GM10248 (cell line): ENCODE measurements at regions not wholly inside any gene's neighbourhood (a gene's known extent, or its start where the extent isn't known, plus 50 kb on each side); places are given as distances from the start of the nearest gene placed in this dataset.

ENCODE experiments used
- CTCF ChIA-PET: fragments of 300-600 bp; sonication (Branson Sonifier 250); formaldehyde crosslinking; extraction: SDS; loops from one replicate; lab custom pipeline; 2021; ENCODE audit warnings: antibody characterized with exemption; lab: Yijun Ruan, JAX
- POLR2A ChIA-PET: fragments of 350-650 bp; sonication (Branson Sonifier 250); formaldehyde crosslinking; extraction: SDS; loops from one replicate; lab custom pipeline; 2020; ENCODE audit warnings: antibody characterized with exemption; lab: Yijun Ruan, JAX
- DNase-seq: peaks from one replicate; pipeline ENCODE4 v3.0.0; 2012; ENCODE audit errors: extremely low spot score
- TF ChIP-seq, protein P1 (sequence below): IDR thresholded peaks from 2 replicates; pipeline ENCODE4 v1.5.1; 2012; ENCODE audit warnings: mild to moderate bottlenecking, low read depth; ENCODE audit errors: extremely low read depth, missing control alignments, control extremely low read depth

- POLR2A ChIA-PET, result no interaction called here
- CTCF ChIA-PET, result no interaction called here
- TF ChIP-seq, protein P1, sequence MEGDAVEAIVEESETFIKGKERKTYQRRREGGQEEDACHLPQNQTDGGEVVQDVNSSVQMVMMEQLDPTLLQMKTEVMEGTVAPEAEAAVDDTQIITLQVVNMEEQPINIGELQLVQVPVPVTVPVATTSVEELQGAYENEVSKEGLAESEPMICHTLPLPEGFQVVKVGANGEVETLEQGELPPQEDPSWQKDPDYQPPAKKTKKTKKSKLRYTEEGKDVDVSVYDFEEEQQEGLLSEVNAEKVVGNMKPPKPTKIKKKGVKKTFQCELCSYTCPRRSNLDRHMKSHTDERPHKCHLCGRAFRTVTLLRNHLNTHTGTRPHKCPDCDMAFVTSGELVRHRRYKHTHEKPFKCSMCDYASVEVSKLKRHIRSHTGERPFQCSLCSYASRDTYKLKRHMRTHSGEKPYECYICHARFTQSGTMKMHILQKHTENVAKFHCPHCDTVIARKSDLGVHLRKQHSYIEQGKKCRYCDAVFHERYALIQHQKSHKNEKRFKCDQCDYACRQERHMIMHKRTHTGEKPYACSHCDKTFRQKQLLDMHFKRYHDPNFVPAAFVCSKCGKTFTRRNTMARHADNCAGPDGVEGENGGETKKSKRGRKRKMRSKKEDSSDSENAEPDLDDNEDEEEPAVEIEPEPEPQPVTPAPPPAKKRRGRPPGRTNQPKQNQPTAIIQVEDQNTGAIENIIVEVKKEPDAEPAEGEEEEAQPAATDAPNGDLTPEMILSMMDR, result no peak
- DNase-seq, result no peak
These were observed 191.8 kb downstream of the LYPLAL1 start for GRCh38 chr1:219365451-219365850.

- ChIA-PET CTCF (no interaction called here), POLR2A (no interaction called here)
- no peak for DNase-seq
- TF ChIP-seq, protein P1, result no peak
These were observed 189.0 kb downstream of the LYPLAL1 start for GRCh38 chr1:219362702-219363101.

DNA sequence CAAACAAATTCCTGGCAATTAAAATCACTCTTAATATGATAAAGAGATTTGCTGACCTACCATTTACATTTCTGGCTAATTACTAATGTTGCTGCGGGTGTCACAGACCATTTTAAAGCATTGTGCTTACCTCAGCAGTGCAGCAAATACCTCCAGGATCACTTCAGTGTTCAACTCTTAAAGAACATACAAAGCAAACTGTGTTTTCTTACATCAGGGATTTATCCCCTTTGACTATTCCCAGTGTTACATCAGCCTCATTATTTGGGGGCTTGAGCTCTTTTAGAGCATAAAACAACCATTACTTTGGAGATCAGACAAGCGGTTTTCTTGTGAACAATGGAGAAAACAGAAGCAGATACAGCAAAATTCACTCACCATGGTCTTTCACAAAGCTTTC, 185.4 kb downstream of the LYPLAL1 start:
- POLR2A ChIA-PET, result no interaction called here
- TF ChIP-seq, protein P1, result no peak
- no peak for DNase-seq
- CTCF ChIA-PET, result interaction anchor here (1.3 kb wide), 2 partner anchors 11 to 18 kb away, joined by 3 read pairs; no protein-coding TSS in a partner anchor

- TF ChIP-seq, protein P1, result no peak
- ChIA-PET POLR2A (no interaction called here), CTCF (interaction anchor here (1.6 kb wide), 1 partner anchor 10 kb away, joined by 3 read pairs; no protein-coding TSS in a partner anchor)
- DNase-seq, result no peak
These were observed 184.4 kb downstream of the LYPLAL1 start for GRCh38 chr1:219358080-219358479.

- TF ChIP-seq, protein P1, result no peak
- POLR2A ChIA-PET, result no interaction called here
- CTCF ChIA-PET, result interaction anchor here (1.4 to 1.5 kb wide), 2 partner anchors 12 to 31 kb away, joined by 3 to 5 read pairs; no protein-coding TSS in a partner anchor
- no peak for DNase-seq
These were observed 181.3 kb downstream of the LYPLAL1 start for GRCh38 chr1:219354962-219355361.

- ChIA-PET CTCF (interaction anchor here (1.2 kb wide), 1 partner anchor 23 kb away, joined by 3 read pairs; no protein-coding TSS in a partner anchor), POLR2A (no interaction called here)
- no peak for DNase-seq
- TF ChIP-seq, protein P1, result no peak
These were observed 179.4 kb downstream of the LYPLAL1 start for GRCh38 chr1:219352961-219353651.
